ENCODE measurements at regions not wholly inside any gene's neighbourhood (a gene's known extent, or its start where the extent isn't known, plus 50 kb on each side); places are given as distances from the start of the nearest gene placed in this dataset.

DNA sequence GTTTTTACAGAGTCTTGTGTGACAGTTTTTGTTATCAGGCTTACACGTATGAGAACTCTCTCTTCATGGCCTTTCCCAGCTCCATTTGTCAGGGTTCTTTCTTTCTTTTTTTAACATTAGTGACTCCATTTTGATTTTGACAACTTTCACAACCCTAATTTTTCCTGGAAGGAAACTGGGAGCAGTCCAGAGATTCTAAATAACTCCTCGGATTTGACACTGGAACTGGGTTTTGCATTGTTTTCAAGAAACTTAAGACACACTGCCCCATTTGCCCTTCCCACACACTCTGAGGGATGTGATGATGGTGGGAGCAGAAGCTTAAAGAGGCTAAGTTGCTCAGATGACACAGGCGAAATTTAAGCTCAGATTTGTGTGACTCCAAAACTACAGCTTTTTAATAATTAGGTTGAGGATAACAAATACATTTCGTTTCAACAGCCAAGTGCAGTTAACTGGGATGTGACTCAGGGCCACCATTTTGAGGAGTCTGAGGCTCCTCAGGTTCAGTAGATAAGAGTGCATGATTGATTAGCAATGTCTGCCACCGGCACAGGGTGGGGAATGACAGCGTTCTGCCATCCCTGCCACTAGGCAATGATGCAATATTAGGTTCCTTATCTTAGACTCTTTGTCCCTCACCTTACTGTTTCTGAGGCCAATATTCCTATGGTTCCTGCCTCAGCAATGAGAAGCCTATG lies 95.1 kb upstream of the ATP1A1 start (continued):
- TF ChIP-seq NCOA4 (IDR thresholded peaks at IDR 0.05; ENCODE audit: partially characterized antibody) = no peak
- no peak for TF ChIP-seq HDAC6 (IDR thresholded peaks at IDR 0.05; ENCODE audit: low read depth, low read length)
- 0 out of 2 replicates have a peak, but pooled peaks have one; percentile 23 for TF ChIP-seq RBFOX2 (IDR thresholded peaks at IDR 0.05; ENCODE audit: low read depth, low read length)
- TF ChIP-seq MBD2 (IDR thresholded peaks at IDR 0.05; ENCODE audit: borderline replicate concordance, low read depth) = no peak
- peak; percentile 80 for TF ChIP-seq MYC (IDR thresholded peaks at IDR 0.05; ENCODE audit: low read depth, low read length)
- TF ChIP-seq MYC (CRISPR knock-in tag; IDR thresholded peaks at IDR 0.05; ENCODE audit: borderline replicate concordance, low read depth) = no peak
- TF ChIP-seq, protein P1, sequence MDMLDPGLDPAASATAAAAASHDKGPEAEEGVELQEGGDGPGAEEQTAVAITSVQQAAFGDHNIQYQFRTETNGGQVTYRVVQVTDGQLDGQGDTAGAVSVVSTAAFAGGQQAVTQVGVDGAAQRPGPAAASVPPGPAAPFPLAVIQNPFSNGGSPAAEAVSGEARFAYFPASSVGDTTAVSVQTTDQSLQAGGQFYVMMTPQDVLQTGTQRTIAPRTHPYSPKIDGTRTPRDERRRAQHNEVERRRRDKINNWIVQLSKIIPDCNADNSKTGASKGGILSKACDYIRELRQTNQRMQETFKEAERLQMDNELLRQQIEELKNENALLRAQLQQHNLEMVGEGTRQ (CRISPR knock-in tag; IDR thresholded peaks at IDR 0.05) = no peak
- peak; percentile 61 for TF ChIP-seq SOX6 (IDR thresholded peaks at IDR 0.05)
- TF ChIP-seq, protein P2, sequence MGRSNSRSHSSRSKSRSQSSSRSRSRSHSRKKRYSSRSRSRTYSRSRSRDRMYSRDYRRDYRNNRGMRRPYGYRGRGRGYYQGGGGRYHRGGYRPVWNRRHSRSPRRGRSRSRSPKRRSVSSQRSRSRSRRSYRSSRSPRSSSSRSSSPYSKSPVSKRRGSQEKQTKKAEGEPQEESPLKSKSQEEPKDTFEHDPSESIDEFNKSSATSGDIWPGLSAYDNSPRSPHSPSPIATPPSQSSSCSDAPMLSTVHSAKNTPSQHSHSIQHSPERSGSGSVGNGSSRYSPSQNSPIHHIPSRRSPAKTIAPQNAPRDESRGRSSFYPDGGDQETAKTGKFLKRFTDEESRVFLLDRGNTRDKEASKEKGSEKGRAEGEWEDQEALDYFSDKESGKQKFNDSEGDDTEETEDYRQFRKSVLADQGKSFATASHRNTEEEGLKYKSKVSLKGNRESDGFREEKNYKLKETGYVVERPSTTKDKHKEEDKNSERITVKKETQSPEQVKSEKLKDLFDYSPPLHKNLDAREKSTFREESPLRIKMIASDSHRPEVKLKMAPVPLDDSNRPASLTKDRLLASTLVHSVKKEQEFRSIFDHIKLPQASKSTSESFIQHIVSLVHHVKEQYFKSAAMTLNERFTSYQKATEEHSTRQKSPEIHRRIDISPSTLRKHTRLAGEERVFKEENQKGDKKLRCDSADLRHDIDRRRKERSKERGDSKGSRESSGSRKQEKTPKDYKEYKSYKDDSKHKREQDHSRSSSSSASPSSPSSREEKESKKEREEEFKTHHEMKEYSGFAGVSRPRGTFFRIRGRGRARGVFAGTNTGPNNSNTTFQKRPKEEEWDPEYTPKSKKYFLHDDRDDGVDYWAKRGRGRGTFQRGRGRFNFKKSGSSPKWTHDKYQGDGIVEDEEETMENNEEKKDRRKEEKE (IDR thresholded peaks at IDR 0.05; ENCODE audit: borderline replicate concordance in 1 of 2, control insufficient read depth in 1 of 2, low read depth in 2 of 2, low read length in 1 of 2) = no peak
- no peak for TF ChIP-seq THRAP3 (IDR thresholded peaks at IDR 0.05; ENCODE audit: borderline replicate concordance)
- no peak for TF ChIP-seq CBX1 (IDR thresholded peaks at IDR 0.05; ENCODE audit: low read depth)
- TF ChIP-seq OTX1 (CRISPR knock-in tag; IDR thresholded peaks at IDR 0.05) = no peak
- TF ChIP-seq, protein P3, sequence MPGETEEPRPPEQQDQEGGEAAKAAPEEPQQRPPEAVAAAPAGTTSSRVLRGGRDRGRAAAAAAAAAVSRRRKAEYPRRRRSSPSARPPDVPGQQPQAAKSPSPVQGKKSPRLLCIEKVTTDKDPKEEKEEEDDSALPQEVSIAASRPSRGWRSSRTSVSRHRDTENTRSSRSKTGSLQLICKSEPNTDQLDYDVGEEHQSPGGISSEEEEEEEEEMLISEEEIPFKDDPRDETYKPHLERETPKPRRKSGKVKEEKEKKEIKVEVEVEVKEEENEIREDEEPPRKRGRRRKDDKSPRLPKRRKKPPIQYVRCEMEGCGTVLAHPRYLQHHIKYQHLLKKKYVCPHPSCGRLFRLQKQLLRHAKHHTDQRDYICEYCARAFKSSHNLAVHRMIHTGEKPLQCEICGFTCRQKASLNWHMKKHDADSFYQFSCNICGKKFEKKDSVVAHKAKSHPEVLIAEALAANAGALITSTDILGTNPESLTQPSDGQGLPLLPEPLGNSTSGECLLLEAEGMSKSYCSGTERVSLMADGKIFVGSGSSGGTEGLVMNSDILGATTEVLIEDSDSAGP (CRISPR knock-in tag; IDR thresholded peaks at IDR 0.05) = no peak
- TF ChIP-seq IFI16 (CRISPR knock-in tag; IDR thresholded peaks at IDR 0.05) = no peak
- TF ChIP-seq ZNF274 (IDR thresholded peaks at IDR 0.05; ENCODE audit: borderline replicate concordance, low read depth, low read length) = no peak
- TF ChIP-seq, protein P4, sequence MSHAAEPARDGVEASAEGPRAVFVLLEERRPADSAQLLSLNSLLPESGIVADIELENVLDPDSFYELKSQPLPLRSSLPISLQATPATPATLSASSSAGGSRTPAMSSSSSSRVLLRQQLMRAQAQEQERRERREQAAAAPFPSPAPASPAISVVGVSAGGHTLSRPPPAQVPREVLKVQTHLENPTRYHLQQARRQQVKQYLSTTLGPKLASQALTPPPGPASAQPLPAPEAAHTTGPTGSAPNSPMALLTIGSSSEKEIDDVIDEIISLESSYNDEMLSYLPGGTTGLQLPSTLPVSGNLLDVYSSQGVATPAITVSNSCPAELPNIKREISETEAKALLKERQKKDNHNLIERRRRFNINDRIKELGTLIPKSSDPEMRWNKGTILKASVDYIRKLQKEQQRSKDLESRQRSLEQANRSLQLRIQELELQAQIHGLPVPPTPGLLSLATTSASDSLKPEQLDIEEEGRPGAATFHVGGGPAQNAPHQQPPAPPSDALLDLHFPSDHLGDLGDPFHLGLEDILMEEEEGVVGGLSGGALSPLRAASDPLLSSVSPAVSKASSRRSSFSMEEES (CRISPR knock-in tag; IDR thresholded peaks at IDR 0.05) = no peak
- TF ChIP-seq ZNF217 (CRISPR knock-in tag; IDR thresholded peaks at IDR 0.05) = no peak
- TF ChIP-seq SMAD1 (IDR thresholded peaks at IDR 0.05; ENCODE audit: low read depth, low read length, partially characterized antibody) = no peak
- no peak for TF ChIP-seq ZNF124 (CRISPR knock-in tag; IDR thresholded peaks at IDR 0.05)
- TF ChIP-seq, protein P5, sequence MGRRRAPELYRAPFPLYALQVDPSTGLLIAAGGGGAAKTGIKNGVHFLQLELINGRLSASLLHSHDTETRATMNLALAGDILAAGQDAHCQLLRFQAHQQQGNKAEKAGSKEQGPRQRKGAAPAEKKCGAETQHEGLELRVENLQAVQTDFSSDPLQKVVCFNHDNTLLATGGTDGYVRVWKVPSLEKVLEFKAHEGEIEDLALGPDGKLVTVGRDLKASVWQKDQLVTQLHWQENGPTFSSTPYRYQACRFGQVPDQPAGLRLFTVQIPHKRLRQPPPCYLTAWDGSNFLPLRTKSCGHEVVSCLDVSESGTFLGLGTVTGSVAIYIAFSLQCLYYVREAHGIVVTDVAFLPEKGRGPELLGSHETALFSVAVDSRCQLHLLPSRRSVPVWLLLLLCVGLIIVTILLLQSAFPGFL (CRISPR knock-in tag; IDR thresholded peaks at IDR 0.05) = no peak
- TF ChIP-seq BACH1 (tag; IDR thresholded peaks at IDR 0.05) = peak; percentile 78

All from K562 (cell line).